ENCODE measurements at regions not wholly inside any gene's neighbourhood (a gene's known extent, or its start where the extent isn't known, plus 50 kb on each side); places are given as distances from the start of the nearest gene placed in this dataset.

GRCh38 chr5:29878599-29878998 lies 1314.9 kb upstream of the CDH6 start:
- no peaks in the 10 kb centered on the region for H3K79me2 ChIP-seq (ENCODE audit: insufficient read depth, low read length)
- no peak overlapping the region for H4K5ac ChIP-seq (ENCODE audit: insufficient read length, low read depth, low read length)
- Mint-ChIP-seq H3K27me3 (ENCODE audit: low read depth) (no peaks in the 10 kb centered on the region), H3K27ac (no peak overlapping the region), H3K4me1 (no peaks in the 10 kb centered on the region), H3K4me3 (no peak overlapping the region), H3K9me3 (no peaks in the 10 kb centered on the region), H3K36me3 (ENCODE audit: insufficient read depth in 1 of 3, low read depth in 3 of 3) (no peaks in the 10 kb centered on the region)
- H3K27ac ChIP-seq (ENCODE audit: insufficient read length, low read depth, low read length) = no peak overlapping the region
- no peak overlapping the region for H2BK5ac ChIP-seq (ENCODE audit: insufficient read length, low read length)
- no peaks in the 10 kb centered on the region for H3K23me2 ChIP-seq (ENCODE audit: insufficient read length, low read depth, low read length, poor library complexity, severe bottlenecking)
- H3K18ac ChIP-seq (ENCODE audit: insufficient read length, low read depth, low read length) = no peak overlapping the region
- H3K4ac ChIP-seq (ENCODE audit: low read depth, low read length) = no peak overlapping the region
- DNase-seq = no peak
- no peak overlapping the region for H3K4me2 ChIP-seq (ENCODE audit: insufficient read depth, insufficient read length, low read length)
- WGBS (ENCODE audit: extremely low coverage, insufficient read length, low lambda C conversion rate) = 100% methylated on average over 2 of the region's 2 CpGs
- no peak overlapping the region for H4K91ac ChIP-seq (ENCODE audit: insufficient read length, low read depth, low read length)
- no peak overlapping the region for H2AFZ ChIP-seq (ENCODE audit: low read length)
- no peaks in the 10 kb centered on the region for H3K9me3 ChIP-seq (ENCODE audit: control insufficient read depth, low read depth, low read length)
- no peak for TF ChIP-seq CTCF (conservative IDR thresholded peaks at IDR 0.05)
- no peak overlapping the region for H3K23ac ChIP-seq (ENCODE audit: insufficient read length, low read depth, low read length)
- no peak overlapping the region for H3T11ph ChIP-seq (ENCODE audit: low read length)
- no peak overlapping the region for H2BK15ac ChIP-seq (ENCODE audit: low read depth, low read length)
- no peak overlapping the region for H2BK120ac ChIP-seq (ENCODE audit: low read depth, low read length, poor library complexity, severe bottlenecking)
- no peak overlapping the region for H3K56ac ChIP-seq (ENCODE audit: insufficient read length, low read depth, low read length)
- no peaks in the 10 kb centered on the region for H4K20me1 ChIP-seq (ENCODE audit: control insufficient read depth, insufficient read depth, insufficient read length)
- no peak overlapping the region for H3K9ac ChIP-seq (ENCODE audit: extremely low read depth, insufficient read length, low read length)
- H3K4me1 ChIP-seq (ENCODE audit: insufficient read depth, low read length) = no peaks in the 10 kb centered on the region
- no peak overlapping the region for H2AK5ac ChIP-seq (ENCODE audit: insufficient read length, low read length)
- H3K27me3 ChIP-seq (ENCODE audit: insufficient read depth, low read length) = no peaks in the 10 kb centered on the region
- H2BK20ac ChIP-seq (ENCODE audit: low read depth, low read length, poor library complexity, severe bottlenecking) = no peak overlapping the region
- H3K14ac ChIP-seq (ENCODE audit: insufficient read depth, low read length) = no peak overlapping the region
- H4K8ac ChIP-seq (replicated peaks; ENCODE audit: insufficient read length, low read depth, low read length) = no peak overlapping the region
- H2BK12ac ChIP-seq (ENCODE audit: insufficient read length, low read depth, low read length) = no peak overlapping the region
- no peaks in the 10 kb centered on the region for H3K79me1 ChIP-seq (ENCODE audit: insufficient read depth, low read depth, low read length, poor library complexity, severe bottlenecking)

Data from H9 (cell line).